Tibial nerve (tissue), 4 donors: ENCODE measurements at regions not wholly inside any gene's neighbourhood (a gene's known extent, or its start where the extent isn't known, plus 50 kb on each side); places are given as distances from the start of the nearest gene placed in this dataset.

ENCODE experiments used
- CTCF ChIP-seq, 5 experiments: fragments of 200-600 bp in 3 of 5; fragments of 450-650 bp in 2 of 5; sonication (generic) in 3 of 5; IDR thresholded peaks; one replicate each; pipeline ENCODE4 v1.5.1; 2016 to 2019; ENCODE audit warnings: antibody characterized with exemption in 5 of 5, mild to moderate bottlenecking in 3 of 5, moderate library complexity in 2 of 5
- EP300 ChIP-seq, 2 donors: sonication (generic); formaldehyde crosslinking; IDR thresholded peaks; one replicate each; pipeline ENCODE4 v1.6.1; 2017; ENCODE audit warnings: antibody characterized with exemption in 2 of 2, mild to moderate bottlenecking in 1 of 2
- POLR2A ChIP-seq, 2 donors: fragments of 450-650 bp; IDR thresholded peaks; one replicate each; pipeline ENCODE4 v1.6.1; 2017; ENCODE audit warnings: antibody characterized with exemption in 2 of 2, mild to moderate bottlenecking in 2 of 2, moderate library complexity in 2 of 2

GRCh38 chr16:8179615-8180014 lies 410.7 kb downstream of the TMEM114 start:
- TF ChIP-seq CTCF (IDR thresholded peaks at IDR 0.05) (no peak), POLR2A (IDR thresholded peaks at IDR 0.05) (no peak), EP300 (IDR thresholded peaks at IDR 0.05) (no peak)
